Heart left ventricle (tissue), 16 donors: ENCODE measurements at regions not wholly inside any gene's neighbourhood (a gene's known extent, or its start where the extent isn't known, plus 50 kb on each side); places are given as distances from the start of the nearest gene placed in this dataset.

Source experiments
- ATAC-seq, 4 donors: fragments of 200-7000 bp; cut with Tn5 transposase; one replicate each; pipeline ENCODE4 v1.9.1; 2020 to 2022; ENCODE audit warnings: moderate library complexity in 4 of 4, mild to moderate bottlenecking in 3 of 4, moderate number of reproducible peaks in 1 of 4
- DNase-seq, 5 donors: peaks; one replicate each; pipeline ENCODE4 v3.0.0-alpha.2; 2020
- H3K27ac ChIP-seq, 12 donors: fragments of 200-600 bp; sonication (generic) in 4 of 12; one replicate each; pipeline versions ENCODE4 v1.5.0 to v1.8.0; 2016 to 2022; ENCODE audit warnings: mild to moderate bottlenecking in 2 of 12
- H3K27me3 ChIP-seq, 9 donors: fragments of 200-600 bp; sonication (generic) in 2 of 9; one replicate each; pipeline versions ENCODE4 v1.5.1 to v1.8.0; 2016 to 2022; ENCODE audit warnings: mild to moderate bottlenecking in 3 of 9
- H3K36me3 ChIP-seq, 9 donors: fragments of 200-600 bp; sonication (generic) in 2 of 9; one replicate each; pipeline versions ENCODE4 v1.5.0 to v1.8.0; 2018 to 2022; ENCODE audit warnings: mild to moderate bottlenecking in 2 of 9
- H3K4me1 ChIP-seq, 12 donors: fragments of 200-600 bp; sonication (generic) in 4 of 12; one replicate each; pipeline versions ENCODE4 v1.5.0 to v1.8.0; 2016 to 2022; ENCODE audit warnings: mild to moderate bottlenecking in 3 of 12
- H3K4me3 ChIP-seq, 12 donors: fragments of 200-600 bp; sonication (generic) in 4 of 12; one replicate each; pipeline versions ENCODE4 v1.5.0 to v1.8.0; 2017 to 2022; ENCODE audit warnings: mild to moderate bottlenecking in 9 of 12, moderate library complexity in 4 of 12
- H3K9me3 ChIP-seq, 12 donors: fragments of 200-600 bp; sonication (generic) in 4 of 12; one replicate each; pipeline versions ENCODE4 v1.5.0 to v1.8.0; 2016 to 2022; ENCODE audit warnings: mild to moderate bottlenecking in 1 of 12
- POLR2A ChIP-seq, 2 donors: fragments of 450-650 bp; IDR thresholded peaks; one replicate each; pipeline ENCODE4 v1.6.1; 2017; ENCODE audit warnings: antibody characterized with exemption in 2 of 2, mild to moderate bottlenecking in 2 of 2, moderate library complexity in 2 of 2
- WGBS, 4 donors: extraction: QIAGEN DNeasy Blood & Tissue Kit in 2 of 4; methylation state at CpG; one replicate each; pipeline versions ENCODE4 v1.1.5 to v1.1.7; 2013 to 2018; 5-methylcytosine and 5-hydroxymethylcytosine counted together
- intact Hi-C, 10 donors: fragments of 100-400 bp; cut with DNase I; formaldehyde crosslinking; loops; one replicate each; pipeline versions ENCODE4 v1.11.1 to v1.14.2; 2022
- TF ChIP-seq, protein P1 (sequence below), 12 donors: fragments of 200-600 bp; sonication (generic) in 4 of 12; IDR thresholded peaks; one replicate each; pipeline versions ENCODE4 v1.5.0 to v1.8.0; 2018 to 2022; ENCODE audit warnings: antibody characterized with exemption in 12 of 12, mild to moderate bottlenecking in 5 of 12
- donor health status: ischemic (EF 13 %, LVEDD 7.1; RV severe dilation, severe dysfunction).
- donor health status: healthy with polysubstance abuse.
- donor health status: DM: no; HTN: yes; CAD: no.
- donor health status: DM: no; HTN: no; CAD: no.
- donor health status: ischemic (EF 25% LVEDD 6.9; RV normal size, moderate dysfunction).
- donor health status: ischemic (EF 25% LVEDD 5.7; RV mildly dilated, moderate dysfunction).
- donor health status: healthy.
- donor health status: DM: yes; HTN: yes; CAD: no.
- donor health status: ischemic (EF 35%, LVEDD 5.7; RV mildly dilated, moderate dysfunction).
- donor health status: nonischemic (EF 11% LVEDD 7.7; RV severe dilation, severe dysfunction).
- donor health status: DM: yes; HTN: yes; CAD: no.
- donor health status: PGD.
- donor health status: ischemic (EF 29% LVEDD 5.4; RV normal size, mild dysfunction).
- donor health status: nonischemic (EF 23%, LVEDD 6.1; RV moderate dilation, normal function).

DNA sequence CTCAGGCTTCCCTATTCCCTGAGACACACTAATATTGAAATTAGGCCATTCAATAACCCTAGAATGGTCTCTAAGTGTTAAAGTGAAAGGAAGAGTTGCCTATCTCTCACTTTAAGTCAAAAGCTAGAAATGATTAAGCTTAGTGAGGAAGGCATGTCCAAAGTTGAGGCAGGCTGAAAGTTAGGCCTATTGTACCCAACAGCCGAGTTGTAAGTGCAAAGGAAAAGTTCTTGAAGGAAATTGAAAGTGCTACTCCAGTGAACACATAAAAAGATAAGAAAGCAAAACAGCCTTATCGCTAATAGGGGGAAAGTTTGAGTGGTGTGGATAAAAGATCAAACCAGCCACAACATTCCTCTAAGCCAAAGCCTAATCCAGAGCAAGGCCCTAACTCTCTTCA is 117.9 kb upstream of the SPATA12 start:
- ATAC-seq (no peak), DNase-seq (no peak)
- Histone ChIP-seq H3K27me3 (no peaks in the 10 kb centered on the region), H3K4me3 (no peak overlapping the region), H3K36me3 (no peaks in the 10 kb centered on the region), H3K9me3 (peaks cover 0 to 11% (median 0%) of the 10 kb centered on the region in 12 donors), H3K27ac (no peak overlapping the region), H3K4me1 (no peaks in the 10 kb centered on the region)
- WGBS, 4 donors, result 75 to 80% (median 77%) methylated on average over 2 of the region's 2 CpGs
- TF ChIP-seq, protein P1, sequence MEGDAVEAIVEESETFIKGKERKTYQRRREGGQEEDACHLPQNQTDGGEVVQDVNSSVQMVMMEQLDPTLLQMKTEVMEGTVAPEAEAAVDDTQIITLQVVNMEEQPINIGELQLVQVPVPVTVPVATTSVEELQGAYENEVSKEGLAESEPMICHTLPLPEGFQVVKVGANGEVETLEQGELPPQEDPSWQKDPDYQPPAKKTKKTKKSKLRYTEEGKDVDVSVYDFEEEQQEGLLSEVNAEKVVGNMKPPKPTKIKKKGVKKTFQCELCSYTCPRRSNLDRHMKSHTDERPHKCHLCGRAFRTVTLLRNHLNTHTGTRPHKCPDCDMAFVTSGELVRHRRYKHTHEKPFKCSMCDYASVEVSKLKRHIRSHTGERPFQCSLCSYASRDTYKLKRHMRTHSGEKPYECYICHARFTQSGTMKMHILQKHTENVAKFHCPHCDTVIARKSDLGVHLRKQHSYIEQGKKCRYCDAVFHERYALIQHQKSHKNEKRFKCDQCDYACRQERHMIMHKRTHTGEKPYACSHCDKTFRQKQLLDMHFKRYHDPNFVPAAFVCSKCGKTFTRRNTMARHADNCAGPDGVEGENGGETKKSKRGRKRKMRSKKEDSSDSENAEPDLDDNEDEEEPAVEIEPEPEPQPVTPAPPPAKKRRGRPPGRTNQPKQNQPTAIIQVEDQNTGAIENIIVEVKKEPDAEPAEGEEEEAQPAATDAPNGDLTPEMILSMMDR (IDR thresholded peaks at IDR 0.05), result no peak
- no peak for TF ChIP-seq POLR2A (IDR thresholded peaks at IDR 0.05)
- intact Hi-C loops, result no loop called here

DNA sequence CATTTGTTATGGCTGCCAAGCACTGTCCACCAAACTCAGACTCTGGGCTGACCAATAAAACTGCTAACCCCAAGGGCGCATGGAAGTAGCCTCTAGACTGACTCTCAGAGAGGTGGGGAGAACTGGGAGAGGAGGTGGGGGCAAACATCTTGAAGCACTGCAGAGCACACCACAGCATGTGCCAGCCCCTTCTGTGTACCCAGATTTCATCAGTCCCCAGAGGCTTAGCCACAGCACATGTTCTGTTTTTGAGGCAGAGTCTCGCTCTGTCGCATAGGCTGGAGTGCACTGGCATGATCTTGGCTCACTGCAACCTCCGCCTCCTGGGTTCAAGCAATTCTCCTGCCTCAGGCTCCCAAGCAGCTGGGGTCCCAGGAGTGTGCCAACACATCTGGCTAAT is 119.5 kb upstream of the SPATA12 start:
- no peak for TF ChIP-seq POLR2A (IDR thresholded peaks at IDR 0.05)
- TF ChIP-seq, protein P1 (IDR thresholded peaks at IDR 0.05), result no peak
- no peak for ATAC-seq
- Histone ChIP-seq H3K4me1 (no peaks in the 10 kb centered on the region), H3K27ac (no peak overlapping the region), H3K4me3 (no peak overlapping the region), H3K9me3 (peaks cover 0 to 11% (median 0%) of the 10 kb centered on the region in 12 donors), H3K27me3 (no peaks in the 10 kb centered on the region), H3K36me3 (no peaks in the 10 kb centered on the region)
- WGBS, 4 donors, result 94 to 98% (median 96%) methylated on average over 4 of the region's 4 CpGs
- DNase-seq, result no peak
- intact Hi-C loops, result no loop called here

DNA sequence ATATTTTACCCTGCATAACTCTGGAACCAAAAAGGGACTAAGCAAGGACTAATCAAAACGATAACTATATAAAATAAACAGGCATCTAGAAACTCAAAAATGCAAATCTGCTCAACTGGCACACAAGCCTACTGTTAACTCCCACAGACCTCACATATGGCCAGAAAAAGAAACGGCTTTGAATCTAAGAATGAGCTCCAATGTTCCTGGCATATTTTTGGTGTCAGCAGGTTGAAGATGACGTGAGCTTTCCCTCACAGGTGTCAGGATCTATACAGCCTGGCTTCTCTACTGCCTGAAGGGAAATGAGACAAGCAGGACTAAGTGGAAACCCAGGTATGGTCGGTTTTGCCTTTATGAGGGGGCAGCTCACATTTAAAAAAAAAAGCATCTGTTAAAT is 120.1 kb upstream of the SPATA12 start:
- Histone ChIP-seq H3K36me3 (no peaks in the 10 kb centered on the region), H3K27ac (no peak overlapping the region), H3K27me3 (no peaks in the 10 kb centered on the region), H3K4me3 (no peak overlapping the region), H3K9me3 (peaks cover 0 to 4% (median 0%) of the 10 kb centered on the region in 12 donors), H3K4me1 (no peaks in the 10 kb centered on the region)
- WGBS, 4 donors, result 76 to 86% (median 82%) methylated on average over 4 of the region's 4 CpGs
- intact Hi-C loops, result no loop called here
- TF ChIP-seq, protein P1 (IDR thresholded peaks at IDR 0.05), result no peak
- TF ChIP-seq POLR2A (IDR thresholded peaks at IDR 0.05), result no peak
- no peak for ATAC-seq
- no peak for DNase-seq

DNA sequence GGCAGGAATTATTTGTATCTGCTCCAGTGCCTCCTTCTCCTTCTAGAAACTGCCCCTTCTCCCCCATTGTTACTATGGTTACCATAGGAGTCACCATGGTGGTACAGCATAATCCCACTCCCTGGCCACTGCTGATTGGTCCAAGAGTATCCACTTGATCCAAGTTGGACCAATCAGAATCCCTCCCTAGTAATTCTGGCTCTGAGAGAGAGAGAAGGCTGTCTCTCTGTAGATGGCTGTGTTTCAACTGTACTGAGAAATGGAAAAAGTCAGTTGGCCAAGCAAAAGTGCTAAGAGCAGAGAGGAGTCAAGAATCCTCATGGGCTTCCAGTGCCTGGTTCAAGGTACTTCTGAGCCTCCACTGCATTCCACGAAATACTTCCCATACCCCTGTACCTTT is 120.6 kb upstream of the SPATA12 start:
- no peak overlapping the region for H3K27ac ChIP-seq
- H3K4me3 ChIP-seq, result no peak overlapping the region
- H3K9me3 ChIP-seq, result no peaks in the 10 kb centered on the region
- no peaks in the 10 kb centered on the region for H3K4me1 ChIP-seq
- DNase-seq (no peak), ATAC-seq (no peak)
- intact Hi-C loops, result no loop called here
- no peaks in the 10 kb centered on the region for H3K36me3 ChIP-seq
- H3K27me3 ChIP-seq, result no peaks in the 10 kb centered on the region
- WGBS, 4 donors, result 85 to 90% (median 86%) methylated on average over 1 of the region's 1 CpG
- TF ChIP-seq, protein P1 (IDR thresholded peaks at IDR 0.05), result no peak
- TF ChIP-seq POLR2A (IDR thresholded peaks at IDR 0.05), result no peak
